Upper lobe of left lung (tissue), 6 donors: ENCODE measurements at regions not wholly inside any gene's neighbourhood (a gene's known extent, or its start where the extent isn't known, plus 50 kb on each side); places are given as distances from the start of the nearest gene placed in this dataset.
"Not testable (repeated sequence)": the region's sequence is repeated elsewhere in the genome, so short reads cannot be mapped to it uniquely, and the experiment has no call there.

Source experiments
- ATAC-seq, 2 donors: fragments of 200-7000 bp; cut with Tn5 transposase; one replicate each; pipeline ENCODE4 v1.9.1; 2022; ENCODE audit warnings: mild to moderate bottlenecking in 2 of 2, moderate library complexity in 2 of 2; ENCODE audit not compliant: low FRiP score in 2 of 2
- DNase-seq, 2 donors: peaks; one replicate each; pipeline ENCODE4 v3.0.0-alpha.2; 2019 to 2020
- H3K27ac ChIP-seq, 4 donors: fragments of 200-600 bp; sonication (generic); one replicate each; pipeline ENCODE4 v1.5.1; 2016 to 2019
- H3K27me3 ChIP-seq, 4 donors: fragments of 200-600 bp; sonication (generic); one replicate each; pipeline ENCODE4 v1.5.1; 2017 to 2019
- H3K36me3 ChIP-seq, 4 donors: fragments of 200-600 bp; sonication (generic); one replicate each; pipeline ENCODE4 v1.5.1; 2016 to 2019
- H3K4me1 ChIP-seq, 4 donors: fragments of 200-600 bp; sonication (generic); one replicate each; pipeline ENCODE4 v1.5.1; 2018 to 2019
- H3K4me3 ChIP-seq, 4 donors: fragments of 200-600 bp; sonication (generic); one replicate each; pipeline ENCODE4 v1.5.1; 2017 to 2019; ENCODE audit warnings: mild to moderate bottlenecking in 2 of 4, moderate library complexity in 1 of 4
- H3K9me3 ChIP-seq, 4 donors: fragments of 200-600 bp; sonication (generic); one replicate each; pipeline ENCODE4 v1.5.1; 2018 to 2019
- EP300 ChIP-seq, 4 donors: sonication (generic); formaldehyde crosslinking; IDR thresholded peaks; one replicate each; pipeline ENCODE4 v1.5.1; 2017; ENCODE audit warnings: antibody characterized with exemption in 4 of 4, control low read depth in 2 of 4
- POLR2A ChIP-seq, 4 donors: fragments of 450-650 bp; IDR thresholded peaks; one replicate each; pipeline ENCODE4 v1.5.1; 2016 to 2017; ENCODE audit warnings: antibody characterized with exemption in 4 of 4, mild to moderate bottlenecking in 2 of 4
- POLR2AphosphoS5 ChIP-seq, 2 donors: sonication (generic); formaldehyde crosslinking; IDR thresholded peaks; one replicate each; pipeline ENCODE4 v1.5.1; 2017; ENCODE audit warnings: antibody characterized with exemption in 2 of 2
- WGBS, 2 donors: methylation state at CpG; one replicate each; pipeline ENCODE4 v1.1.5; 2017 to 2018; 5-methylcytosine and 5-hydroxymethylcytosine counted together
- TF ChIP-seq, protein P1 (sequence below), 6 experiments: fragments of 450-650 bp in 4 of 6; fragments of 200-600 bp in 2 of 6; sonication (generic) in 2 of 6; IDR thresholded peaks; one replicate each; pipeline ENCODE4 v1.5.1; 2016 to 2019; ENCODE audit warnings: antibody characterized with exemption in 6 of 6
- donor health status: DM: no; HTN: no; CAD: no; lungs with moderate emphysema.
- donor health status: DM: no; HTN: yes; CAD: no; lungs with severe emphysema.

DNA sequence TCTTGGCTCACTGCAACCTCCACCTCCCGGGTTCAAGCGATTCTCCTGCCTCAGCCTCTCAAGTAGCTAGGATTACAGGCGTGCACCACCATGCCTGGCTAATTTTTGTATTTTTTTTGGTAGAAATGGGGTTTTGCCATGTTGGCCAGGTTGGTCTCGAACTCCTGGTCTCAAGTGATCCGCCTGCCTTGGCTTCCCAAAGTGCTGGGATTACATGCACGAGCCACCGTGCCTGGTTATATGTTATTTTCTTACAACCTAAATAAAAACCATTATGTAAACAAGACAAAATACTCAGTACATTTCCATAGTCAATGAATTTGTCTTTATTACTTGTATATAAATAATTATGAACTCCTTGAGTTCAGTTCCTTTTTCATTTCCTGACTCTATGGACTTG, 75.7 kb upstream of the TPTE start:
- not testable (repeated sequence) for H3K27ac ChIP-seq, ATAC-seq, H3K36me3 ChIP-seq, H3K4me1 ChIP-seq, DNase-seq, H3K27me3 ChIP-seq, H3K4me3 ChIP-seq
- peaks cover 0 to 15% (median 9%) of the 10 kb centered on the region in 4 donors for H3K9me3 ChIP-seq
- WGBS, 2 donors = 54 to 68% methylated on average over 7 of the region's 7 CpGs

GRCh38 chr21:10449451-10449850, 71.9 kb upstream of the TPTE start:
- 62 to 73% methylated on average over 8 of the region's 8 CpGs for WGBS, 2 donors
- peaks cover 0 to 17% (median 7%) of the 10 kb centered on the region in 4 donors for H3K9me3 ChIP-seq
- not testable (repeated sequence) for H3K4me1 ChIP-seq, H3K27me3 ChIP-seq, H3K36me3 ChIP-seq, H3K27ac ChIP-seq, H3K4me3 ChIP-seq
- DNase-seq = peak in 1 of 2 donors; percentile 66
- peak in 1 of 2 donors; percentile 2 for ATAC-seq

- not testable (repeated sequence) for H3K36me3 ChIP-seq, DNase-seq, H3K4me1 ChIP-seq, H3K27me3 ChIP-seq, H3K27ac ChIP-seq, ATAC-seq, H3K4me3 ChIP-seq
- 65% methylated on average over 6 of the region's 6 CpGs for WGBS, 2 donors
- peaks cover 0 to 17% (median 7%) of the 10 kb centered on the region in 4 donors for H3K9me3 ChIP-seq
Measured at GRCh38 chr21:10451274-10451673, 70.1 kb upstream of the TPTE start.

- H3K4me3 ChIP-seq, DNase-seq, H3K36me3 ChIP-seq, H3K9me3 ChIP-seq, H3K27me3 ChIP-seq, H3K27ac ChIP-seq, H3K4me1 ChIP-seq: not testable (repeated sequence)
- WGBS, 2 donors = 27 to 40% methylated on average over 2 of the region's 2 CpGs
- ATAC-seq = peak; percentile 0
Measured at GRCh38 chr21:10457765-10458164, 63.6 kb upstream of the TPTE start.

DNA sequence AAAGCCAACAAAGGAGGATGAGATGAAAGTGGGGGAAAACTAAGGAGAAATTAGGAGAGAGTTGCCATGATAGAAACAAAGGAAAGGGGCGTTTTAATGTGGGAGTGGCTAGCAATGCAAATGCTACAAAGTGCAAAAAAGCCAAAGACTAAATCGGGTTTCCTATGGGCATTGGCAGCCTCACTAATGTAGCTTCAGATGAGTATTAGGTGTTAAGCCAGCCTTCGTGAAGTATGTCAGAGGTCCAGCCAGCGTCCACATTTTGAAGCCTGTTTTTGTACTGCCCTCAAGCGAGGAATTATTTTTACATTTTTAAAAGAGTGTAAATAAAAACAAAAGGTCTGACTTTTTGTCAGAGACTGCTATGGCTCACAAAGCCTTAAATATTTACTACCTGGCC, 60.4 kb upstream of the TPTE start:
- H3K36me3 ChIP-seq, ATAC-seq, H3K4me1 ChIP-seq, H3K9me3 ChIP-seq, DNase-seq, H3K4me3 ChIP-seq, H3K27me3 ChIP-seq, H3K27ac ChIP-seq: not testable (repeated sequence)
- WGBS, 2 donors = 47 to 56% methylated on average over 5 of the region's 5 CpGs

GRCh38 chr21:10461445-10461844, 59.9 kb upstream of the TPTE start:
- not testable (repeated sequence) for H3K4me1 ChIP-seq, H3K27me3 ChIP-seq, H3K9me3 ChIP-seq, ATAC-seq, H3K36me3 ChIP-seq, DNase-seq, H3K27ac ChIP-seq, H3K4me3 ChIP-seq
- 59 to 63% methylated on average over 8 of the region's 8 CpGs for WGBS, 2 donors

GRCh38 chr21:10463156-10463555, 58.2 kb upstream of the TPTE start:
- Histone ChIP-seq H3K4me3 (no peak overlapping the region), H3K36me3 (no peaks in the 10 kb centered on the region), H3K27ac (no peak overlapping the region), H3K27me3 (no peaks in the 10 kb centered on the region), H3K4me1 (no peaks in the 10 kb centered on the region), H3K9me3 (peaks cover 0 to 4% (median 0%) of the 10 kb centered on the region in 4 donors)
- DNase-seq (no peak), ATAC-seq (no peak)
- TF ChIP-seq EP300 (IDR thresholded peaks at IDR 0.05) (no peak), POLR2A (IDR thresholded peaks at IDR 0.05) (no peak), POLR2AphosphoS5 (IDR thresholded peaks at IDR 0.05) (no peak)
- TF ChIP-seq, protein P1, sequence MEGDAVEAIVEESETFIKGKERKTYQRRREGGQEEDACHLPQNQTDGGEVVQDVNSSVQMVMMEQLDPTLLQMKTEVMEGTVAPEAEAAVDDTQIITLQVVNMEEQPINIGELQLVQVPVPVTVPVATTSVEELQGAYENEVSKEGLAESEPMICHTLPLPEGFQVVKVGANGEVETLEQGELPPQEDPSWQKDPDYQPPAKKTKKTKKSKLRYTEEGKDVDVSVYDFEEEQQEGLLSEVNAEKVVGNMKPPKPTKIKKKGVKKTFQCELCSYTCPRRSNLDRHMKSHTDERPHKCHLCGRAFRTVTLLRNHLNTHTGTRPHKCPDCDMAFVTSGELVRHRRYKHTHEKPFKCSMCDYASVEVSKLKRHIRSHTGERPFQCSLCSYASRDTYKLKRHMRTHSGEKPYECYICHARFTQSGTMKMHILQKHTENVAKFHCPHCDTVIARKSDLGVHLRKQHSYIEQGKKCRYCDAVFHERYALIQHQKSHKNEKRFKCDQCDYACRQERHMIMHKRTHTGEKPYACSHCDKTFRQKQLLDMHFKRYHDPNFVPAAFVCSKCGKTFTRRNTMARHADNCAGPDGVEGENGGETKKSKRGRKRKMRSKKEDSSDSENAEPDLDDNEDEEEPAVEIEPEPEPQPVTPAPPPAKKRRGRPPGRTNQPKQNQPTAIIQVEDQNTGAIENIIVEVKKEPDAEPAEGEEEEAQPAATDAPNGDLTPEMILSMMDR (IDR thresholded peaks at IDR 0.05) = no peak
- WGBS, 2 donors = 41 to 45% methylated on average over 5 of the region's 5 CpGs

- ATAC-seq (peak; percentile 1), DNase-seq (no peak)
- Histone ChIP-seq H3K9me3 (peaks cover 0 to 4% (median 0%) of the 10 kb centered on the region in 4 donors), H3K36me3 (no peaks in the 10 kb centered on the region), H3K27ac (no peak overlapping the region), H3K4me1 (no peaks in the 10 kb centered on the region), H3K4me3 (no peak overlapping the region), H3K27me3 (no peaks in the 10 kb centered on the region)
- 41 to 49% methylated on average over 3 of the region's 3 CpGs for WGBS, 2 donors
- TF ChIP-seq POLR2AphosphoS5 (IDR thresholded peaks at IDR 0.05) = no peak
- TF ChIP-seq, protein P1 (IDR thresholded peaks at IDR 0.05) = no peak
- TF ChIP-seq EP300 (IDR thresholded peaks at IDR 0.05) = no peak
- no peak for TF ChIP-seq POLR2A (IDR thresholded peaks at IDR 0.05)
Measured at GRCh38 chr21:10464975-10465374, 56.4 kb upstream of the TPTE start.

- H3K36me3 ChIP-seq, H3K4me3 ChIP-seq, H3K9me3 ChIP-seq, H3K27me3 ChIP-seq, H3K4me1 ChIP-seq, H3K27ac ChIP-seq: not testable (repeated sequence)
- ATAC-seq (peak; percentile 30 to 42), DNase-seq (peak in 1 of 2 donors; percentile 71)
- WGBS, 2 donors = 58 to 67% methylated on average over 10 of the region's 10 CpGs
Measured at GRCh38 chr21:10465524-10466110, 55.8 kb upstream of the TPTE start.
